HG02943 (cell line): ENCODE measurements at regions not wholly inside any gene's neighbourhood (a gene's known extent, or its start where the extent isn't known, plus 50 kb on each side); places are given as distances from the start of the nearest gene placed in this dataset.
"Not testable (repeated sequence)": the region's sequence is repeated elsewhere in the genome, so short reads cannot be mapped to it uniquely, and the experiment has no call there.

Experiments used
- ATAC-seq: cut with Tn5 transposase; IDR thresholded peaks from one replicate; pipeline ENCODE4 v1.9.1; 2021; ENCODE audit warnings: mild to moderate bottlenecking, low read depth, moderate library complexity; ENCODE audit not compliant: unreplicated experiment

DNA sequence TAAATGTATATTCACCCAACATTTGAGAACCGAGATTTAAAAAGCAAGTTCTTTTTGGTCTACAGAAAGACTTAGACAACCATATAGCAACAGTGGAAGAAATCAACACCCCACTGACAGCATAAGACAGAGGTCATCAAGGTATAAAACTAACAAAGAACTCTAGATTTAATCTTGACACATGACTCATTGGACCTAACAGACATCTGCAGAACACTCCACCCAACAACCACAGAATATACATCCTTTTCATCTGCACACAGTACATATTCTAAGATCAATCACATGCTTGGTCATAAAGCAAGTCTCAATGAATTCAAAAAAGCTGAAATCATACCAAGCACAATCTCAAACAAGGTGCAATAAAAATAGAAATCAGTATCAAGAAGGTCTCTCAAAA, 65.8 kb downstream of the SPIN4 start:
- no peak for ATAC-seq

DNA sequence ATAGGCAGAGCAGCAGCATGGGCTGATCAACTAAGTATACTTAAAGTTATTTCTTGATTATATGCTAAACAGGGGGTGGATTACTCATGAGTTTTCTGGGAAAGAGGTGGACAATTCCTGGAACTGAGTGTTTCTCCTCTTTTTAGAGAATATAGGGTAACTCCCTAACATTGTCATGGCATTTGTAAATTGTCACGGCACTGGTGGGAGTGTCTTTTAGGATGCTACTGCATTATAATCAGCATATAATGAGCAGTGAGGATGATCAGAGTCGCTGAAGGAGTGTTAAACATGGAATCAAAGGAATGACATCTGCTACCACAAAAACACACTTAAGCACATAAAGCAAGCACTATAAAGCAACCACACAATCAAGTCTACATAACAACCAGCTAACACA, 66.5 kb downstream of the SPIN4 start:
- no peak for ATAC-seq

DNA sequence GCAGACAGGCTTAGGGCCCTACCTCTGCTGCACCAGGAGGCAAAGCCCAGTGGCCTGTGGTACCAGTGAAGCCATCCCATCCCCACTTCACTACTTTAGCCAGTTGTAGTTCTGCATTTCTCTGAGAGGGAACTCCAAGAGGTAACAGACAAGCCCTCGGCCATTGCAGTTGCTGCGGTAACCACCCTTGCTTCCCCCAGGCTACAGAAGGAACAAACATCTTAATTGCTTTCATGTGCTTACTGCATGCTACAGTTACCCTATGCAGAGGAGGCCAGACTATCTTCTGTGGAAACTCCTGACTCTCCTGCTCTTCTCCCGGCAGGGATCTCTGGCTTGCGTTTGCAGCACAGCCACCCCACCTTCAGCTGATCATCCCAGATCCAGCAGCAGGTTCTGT, 67.8 kb downstream of the SPIN4 start:
- no peak for ATAC-seq

DNA sequence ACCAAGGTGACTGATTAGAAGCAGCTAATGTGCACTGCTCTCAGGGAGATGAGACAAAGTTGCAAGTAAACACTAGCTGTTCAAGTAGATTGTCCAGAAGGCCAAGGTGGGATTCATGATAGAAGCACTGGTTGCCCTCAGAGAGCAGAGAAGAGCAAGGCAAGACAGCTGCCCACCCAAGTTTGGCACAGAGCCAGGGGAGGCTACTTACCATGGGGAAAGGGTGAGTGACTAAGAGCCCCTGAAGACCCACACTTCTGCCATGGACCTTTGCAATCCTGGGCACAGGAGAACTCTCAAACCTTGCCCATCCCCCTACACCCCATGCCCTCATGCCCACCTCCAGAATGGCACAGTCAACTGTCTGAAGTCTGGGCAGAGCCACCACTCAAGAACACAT, 68.3 kb downstream of the SPIN4 start:
- no peak for ATAC-seq

DNA sequence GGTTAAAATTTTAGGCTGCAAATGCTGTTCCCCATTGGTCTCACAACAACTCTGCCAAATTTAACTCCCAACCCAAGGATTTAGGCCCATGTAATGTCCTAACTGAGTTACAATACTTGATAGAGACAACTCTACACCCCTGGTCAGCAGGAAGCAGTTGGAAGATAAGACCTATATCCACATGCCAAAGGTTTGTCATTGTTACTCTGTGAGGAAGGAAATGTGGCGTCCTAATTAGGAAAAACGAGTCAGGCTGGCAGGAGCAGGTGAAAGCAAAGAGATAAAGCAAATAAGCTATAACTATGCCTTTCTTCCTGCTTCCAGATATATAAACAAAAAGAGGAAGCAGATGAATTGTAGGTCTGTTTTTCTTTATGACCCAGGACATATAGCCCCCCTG, 69.1 kb downstream of the SPIN4 start:
- ATAC-seq: no peak

DNA sequence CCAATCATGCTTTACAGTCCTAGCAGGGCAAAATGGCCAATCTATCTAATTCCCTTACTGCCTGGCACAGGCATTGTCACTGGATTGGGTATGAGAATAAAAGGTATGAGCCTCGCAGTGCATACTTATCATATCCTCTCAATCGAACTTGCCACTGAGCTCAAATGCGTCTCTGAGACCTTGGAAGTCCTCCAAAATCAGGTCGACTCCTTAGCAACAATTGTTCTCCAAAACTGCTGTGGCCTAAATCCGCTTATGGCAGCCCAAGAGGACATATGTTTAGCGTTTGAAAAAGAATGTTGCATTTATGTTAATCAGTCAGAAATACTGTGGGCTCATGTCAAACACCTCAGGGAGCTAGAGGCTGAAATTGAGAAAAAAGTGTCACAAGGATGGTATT, 69.7 kb downstream of the SPIN4 start:
- ATAC-seq: no peak

DNA sequence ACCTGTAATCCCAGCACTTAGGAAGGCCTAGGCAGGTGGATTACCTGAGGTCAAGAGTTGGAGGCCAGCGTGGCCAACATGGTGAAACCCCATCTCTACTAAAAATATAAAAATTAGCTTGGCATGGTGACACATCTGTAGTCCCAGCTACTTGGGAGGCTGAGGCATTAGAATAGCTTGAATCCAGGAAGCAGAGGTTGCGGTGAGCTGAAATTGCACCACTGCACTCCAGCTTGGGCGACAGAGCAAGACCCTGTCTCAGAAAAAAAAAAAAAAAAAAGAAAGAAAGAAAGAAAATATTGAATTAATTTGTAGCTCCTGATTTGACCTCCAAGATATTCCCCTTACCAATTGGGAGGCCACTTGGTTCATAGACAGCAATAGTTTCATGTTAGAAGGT, 73.7 kb downstream of the SPIN4 start:
- not testable (repeated sequence) for ATAC-seq

DNA sequence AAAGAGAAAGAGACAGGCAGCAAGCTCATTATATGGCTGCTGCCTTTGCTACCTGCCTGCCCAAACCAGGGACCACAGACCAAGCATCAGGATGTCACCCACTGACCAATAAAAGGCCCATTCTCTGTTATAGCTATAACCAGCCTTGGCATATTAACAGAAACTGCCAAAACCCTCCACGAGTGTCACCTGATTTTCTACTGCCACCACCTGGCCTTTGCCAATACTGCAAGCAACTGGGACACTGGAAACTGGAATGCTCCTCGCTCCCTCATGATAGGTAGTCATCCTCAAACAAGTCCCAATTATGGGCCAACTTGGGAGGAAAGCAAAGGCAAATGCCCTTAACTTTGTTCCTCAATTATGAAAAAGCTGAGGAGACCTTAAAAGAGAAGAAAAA, 76.0 kb downstream of the SPIN4 start:
- ATAC-seq: no peak

DNA sequence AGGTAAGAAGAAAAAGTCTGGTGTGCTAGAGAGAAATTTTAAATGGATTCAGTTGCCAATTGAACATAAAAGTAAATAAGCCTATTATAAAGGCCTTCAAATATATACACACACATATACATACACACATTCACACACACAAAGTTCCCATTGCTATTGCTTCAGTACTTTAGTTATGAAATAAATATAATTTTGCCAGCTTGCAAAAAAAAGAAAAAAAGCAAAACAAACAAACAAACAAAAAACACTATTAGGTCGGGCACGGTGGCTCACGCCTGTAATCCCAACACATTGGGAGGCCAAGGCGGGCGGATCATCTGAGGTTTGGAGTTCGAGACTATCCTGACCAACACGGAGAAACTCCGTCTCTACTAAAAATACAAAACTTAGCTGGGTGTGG, 80.3 kb downstream of the SPIN4 start:
- ATAC-seq: no peak

DNA sequence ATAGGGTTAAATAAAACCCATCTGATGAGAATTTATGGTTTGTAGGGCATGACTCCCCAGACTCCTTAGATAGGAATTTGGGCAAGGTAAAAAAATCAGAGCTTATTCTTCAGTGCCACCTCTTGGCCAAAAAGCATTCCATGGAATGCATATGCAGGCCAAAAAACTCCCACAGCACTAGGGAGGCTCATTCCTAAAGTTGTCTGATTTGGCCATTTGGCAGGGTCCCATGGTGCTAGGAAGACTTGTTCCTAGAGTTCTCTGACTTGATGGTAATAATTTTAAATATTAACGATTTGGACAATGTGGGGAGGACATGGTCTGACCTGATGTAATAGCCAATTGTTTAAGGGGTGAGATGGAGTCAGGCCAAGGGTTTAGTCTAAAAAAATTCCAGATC, 93.0 kb downstream of the SPIN4 start:
- ATAC-seq: no peak

DNA sequence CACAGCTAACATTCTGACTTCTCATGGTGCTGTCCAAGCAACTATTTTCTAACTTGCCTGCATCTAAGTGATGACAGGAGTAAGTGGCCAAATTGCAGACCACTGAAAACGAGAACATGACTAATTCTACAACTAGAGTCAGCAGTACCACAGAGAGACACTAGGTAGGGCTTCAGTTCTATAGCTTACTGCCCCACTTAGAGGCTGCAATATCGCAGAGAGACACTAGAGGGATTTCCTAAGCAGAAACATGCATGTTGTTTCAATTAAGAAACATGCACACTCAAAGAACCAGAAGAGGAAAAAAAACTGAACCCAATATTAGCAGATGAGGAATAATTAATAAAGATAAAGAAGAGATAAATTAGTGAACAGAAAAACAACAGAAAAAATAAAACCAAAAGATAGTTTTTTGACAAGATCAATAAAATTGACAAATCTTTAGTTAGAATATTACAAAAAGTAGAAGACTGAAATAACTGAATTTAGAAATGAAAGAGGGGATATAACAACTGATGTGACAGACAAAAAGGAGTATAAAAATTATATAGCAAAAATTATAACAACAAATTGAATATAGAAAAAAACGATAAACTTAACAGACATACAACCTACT, 100.8 kb downstream of the SPIN4 start:
- ATAC-seq: peak; percentile 99

DNA sequence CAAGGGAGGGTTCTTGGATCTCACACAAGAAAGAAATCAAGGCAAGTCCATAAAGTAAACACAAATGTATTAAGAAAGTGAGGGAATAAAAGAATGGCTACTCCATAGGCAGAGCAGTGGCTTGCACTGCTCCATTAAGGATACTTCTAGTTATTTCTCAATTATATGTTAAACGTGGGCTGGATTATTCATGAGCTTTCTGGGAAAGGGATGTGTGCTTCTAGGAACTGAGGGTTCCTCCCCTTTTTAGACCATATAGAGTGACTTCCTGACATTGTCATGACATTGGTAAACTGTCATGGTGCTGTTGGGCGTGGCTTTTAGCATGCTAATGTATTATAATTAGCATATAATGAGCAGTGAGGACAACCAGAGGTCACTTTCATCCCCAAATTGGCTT, 108.4 kb downstream of the SPIN4 start:
- ATAC-seq: not testable (repeated sequence)

DNA sequence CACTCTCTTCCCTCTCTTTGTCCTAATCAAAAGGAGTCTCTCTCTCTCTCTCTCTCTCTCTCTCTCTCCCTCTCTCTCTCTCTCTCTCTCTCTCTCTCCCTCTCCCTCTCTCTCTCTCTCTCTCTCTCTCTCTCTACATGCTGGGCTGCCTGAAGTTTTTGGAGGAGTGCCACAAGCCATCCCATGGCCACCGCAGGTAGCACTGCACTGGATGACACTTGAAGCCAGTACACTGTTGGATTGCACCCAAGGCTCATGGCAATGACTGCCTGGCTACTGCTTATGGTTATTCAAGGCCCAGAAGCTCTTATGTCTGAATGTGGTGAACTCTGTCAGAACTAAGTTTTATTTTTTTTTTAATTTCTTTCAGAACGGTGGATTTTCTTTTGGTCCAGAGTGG, 115.2 kb downstream of the SPIN4 start:
- not testable (repeated sequence) for ATAC-seq

DNA sequence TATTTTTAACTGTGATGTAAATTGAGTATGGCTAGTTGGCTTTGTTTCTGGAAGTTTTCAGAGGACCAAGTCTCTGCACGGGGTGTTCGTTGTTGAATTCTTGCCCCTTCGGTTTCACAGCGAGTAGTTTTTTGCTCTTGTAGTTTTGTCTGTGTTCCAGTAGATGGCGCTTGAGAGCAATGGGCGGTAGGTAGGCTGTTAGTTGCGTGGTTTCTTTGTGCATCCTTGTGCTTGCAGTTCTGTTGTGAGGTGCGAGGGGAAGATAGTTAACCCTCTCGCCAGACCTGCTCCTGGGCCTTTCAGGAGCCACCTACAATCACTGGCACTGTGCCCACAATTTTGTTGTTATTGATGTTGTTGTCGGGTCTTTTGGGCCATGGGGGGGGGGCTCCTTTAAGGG, 118.1 kb downstream of the SPIN4 start:
- ATAC-seq: not testable (repeated sequence)

DNA sequence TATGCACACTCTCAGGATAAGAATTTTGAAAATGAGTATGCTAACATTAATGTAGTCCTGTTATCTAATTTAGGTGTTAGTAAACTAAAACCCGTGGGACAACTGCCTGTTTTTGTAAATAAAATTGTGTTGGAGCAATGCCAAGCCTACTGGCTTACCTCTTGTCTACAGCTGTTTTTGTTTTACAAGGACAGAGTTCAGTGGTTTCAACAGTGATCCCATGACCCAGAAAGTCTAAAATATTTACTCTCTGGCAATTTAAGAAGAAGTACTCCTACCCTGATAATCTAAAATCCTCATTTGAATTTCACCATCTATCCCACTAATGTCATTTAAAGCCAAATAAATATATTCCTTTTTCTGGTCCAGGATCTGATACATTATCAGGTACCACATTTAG, 132.9 kb downstream of the SPIN4 start:
- not testable (repeated sequence) for ATAC-seq

DNA sequence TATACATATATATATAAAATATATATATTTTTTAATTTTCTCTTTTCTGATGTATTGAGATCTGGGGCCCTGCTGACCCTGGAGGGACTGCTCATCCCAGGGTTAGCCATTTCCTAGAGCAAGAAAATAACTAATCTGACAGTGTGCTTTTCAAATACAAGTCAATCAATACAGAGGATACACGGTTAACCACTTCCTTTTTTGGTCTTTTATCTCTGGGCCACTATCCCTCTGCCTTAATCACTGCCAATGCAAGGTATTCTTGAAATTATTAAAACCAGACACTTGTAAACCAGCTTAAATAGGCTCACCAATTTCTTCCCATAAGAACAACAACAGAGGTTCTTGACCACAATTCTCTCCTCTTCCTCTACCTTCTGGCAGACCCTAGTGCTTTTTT, 133.6 kb downstream of the SPIN4 start:
- not testable (repeated sequence) for ATAC-seq

DNA sequence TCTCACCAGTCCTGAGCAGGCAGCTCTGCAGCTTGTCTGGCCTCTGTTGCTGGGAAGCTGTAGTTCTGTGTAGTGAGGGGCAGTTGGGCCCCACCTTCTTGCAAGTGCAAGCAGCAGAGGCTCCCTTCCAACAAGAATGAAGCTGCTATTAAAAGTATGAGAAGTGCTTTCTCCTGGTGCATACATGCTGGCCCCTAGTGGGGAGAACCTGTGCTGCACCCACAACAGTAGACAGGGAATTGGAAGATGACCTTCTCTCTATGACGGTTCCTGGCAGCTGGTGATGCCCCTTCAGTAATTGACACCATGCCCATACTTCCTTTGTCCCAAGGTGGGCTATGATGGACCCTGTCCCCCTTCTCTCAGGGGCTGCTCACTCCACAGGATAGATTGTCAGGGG, 141.5 kb downstream of the SPIN4 start:
- ATAC-seq: not testable (repeated sequence)

DNA sequence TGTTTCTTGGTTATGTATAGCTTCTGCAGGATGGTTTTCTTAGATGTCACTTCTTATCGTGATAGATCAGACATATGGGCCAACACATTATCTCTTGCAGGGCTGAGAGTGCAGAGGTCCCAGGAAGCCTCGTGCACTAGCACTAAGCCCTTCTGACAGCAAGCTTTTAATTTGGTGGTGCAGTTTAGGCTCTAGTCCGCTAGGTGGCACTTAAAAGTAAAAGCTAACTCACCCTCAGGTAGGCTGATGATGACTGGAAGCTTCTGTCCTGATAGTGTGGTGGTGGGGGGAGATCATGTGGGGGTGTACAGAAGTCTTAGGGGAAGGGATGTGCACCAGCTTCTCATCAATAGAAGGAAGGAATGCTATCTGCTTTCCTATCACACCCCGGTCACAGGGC, 142.0 kb downstream of the SPIN4 start:
- not testable (repeated sequence) for ATAC-seq

DNA sequence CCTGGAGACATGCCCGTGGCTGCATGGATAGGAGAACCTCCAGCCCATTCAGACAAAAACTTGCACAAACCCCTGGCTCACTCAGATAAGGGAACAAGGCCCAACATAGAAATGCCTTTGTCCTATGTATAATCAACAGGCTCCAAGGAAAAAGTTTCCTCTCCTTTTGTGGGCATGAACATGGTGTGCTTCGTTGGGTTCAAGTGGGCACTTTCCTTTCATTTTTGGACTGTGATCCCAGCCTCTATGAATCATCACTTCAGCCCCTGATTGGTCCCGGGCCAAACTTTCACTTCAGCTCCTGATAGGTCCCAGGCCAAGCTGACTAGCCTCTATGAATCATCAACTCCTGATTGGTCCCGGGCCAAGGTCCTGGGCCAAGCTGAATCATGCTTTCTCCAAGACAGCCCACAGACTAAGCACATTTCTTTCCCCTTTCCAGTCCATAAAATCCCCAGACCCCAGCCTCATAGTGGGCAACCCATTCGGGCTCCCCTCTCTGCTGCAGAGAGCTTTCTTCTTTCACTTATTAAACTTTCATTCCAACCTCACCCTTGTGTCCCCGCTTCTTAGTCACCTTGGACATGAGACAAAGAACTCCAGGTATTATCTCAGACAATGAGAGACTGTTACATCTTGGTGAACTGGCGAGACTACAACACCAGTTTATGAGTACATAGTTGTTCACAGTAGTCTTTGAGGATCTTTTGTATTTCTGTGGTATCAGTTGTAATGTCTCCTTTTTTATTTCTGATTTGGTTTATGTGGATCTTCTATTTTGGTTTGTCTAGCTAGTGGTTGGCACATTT, 146.7 kb downstream of the SPIN4 start:
- ATAC-seq: not testable (repeated sequence)

DNA sequence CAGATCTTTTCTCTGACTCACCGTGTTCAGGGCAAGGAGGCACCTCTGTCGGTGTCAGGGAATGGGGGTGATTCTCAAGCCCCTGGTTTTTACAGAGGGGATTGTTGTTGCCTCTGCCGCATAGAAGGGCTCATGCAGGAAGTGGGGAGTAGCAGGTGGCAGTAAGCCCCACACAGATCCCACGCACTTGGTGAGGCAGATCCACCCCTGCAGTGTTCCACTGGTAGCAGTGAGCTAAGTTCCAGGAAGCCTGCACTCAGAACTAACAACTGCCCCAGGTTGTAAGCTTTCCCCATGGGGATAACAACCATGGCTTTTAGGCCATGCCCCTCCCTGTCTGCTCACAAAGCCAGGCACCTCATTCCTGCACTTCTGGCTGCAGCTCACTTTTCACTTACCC, 149.1 kb downstream of the SPIN4 start:
- ATAC-seq: not testable (repeated sequence)

DNA sequence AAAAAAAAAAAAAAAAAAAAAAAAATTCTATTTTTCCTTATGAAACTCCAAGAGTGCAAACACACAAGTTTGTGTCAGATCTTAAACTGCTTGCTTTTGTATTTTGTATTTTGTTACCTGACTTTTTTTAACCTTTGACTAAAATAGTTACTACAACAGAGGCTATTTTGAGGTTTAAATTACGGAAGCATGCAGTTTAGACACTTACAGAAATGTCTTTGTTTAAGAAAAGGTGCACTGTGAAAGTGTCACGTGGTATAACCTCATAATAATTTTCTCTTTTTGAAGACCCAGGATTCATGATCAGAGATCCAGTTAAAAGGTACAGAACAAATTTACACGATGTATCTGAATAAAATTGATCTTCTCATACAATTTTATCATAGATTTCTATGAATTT, 152.4 kb downstream of the SPIN4 start:
- ATAC-seq: not testable (repeated sequence)

DNA sequence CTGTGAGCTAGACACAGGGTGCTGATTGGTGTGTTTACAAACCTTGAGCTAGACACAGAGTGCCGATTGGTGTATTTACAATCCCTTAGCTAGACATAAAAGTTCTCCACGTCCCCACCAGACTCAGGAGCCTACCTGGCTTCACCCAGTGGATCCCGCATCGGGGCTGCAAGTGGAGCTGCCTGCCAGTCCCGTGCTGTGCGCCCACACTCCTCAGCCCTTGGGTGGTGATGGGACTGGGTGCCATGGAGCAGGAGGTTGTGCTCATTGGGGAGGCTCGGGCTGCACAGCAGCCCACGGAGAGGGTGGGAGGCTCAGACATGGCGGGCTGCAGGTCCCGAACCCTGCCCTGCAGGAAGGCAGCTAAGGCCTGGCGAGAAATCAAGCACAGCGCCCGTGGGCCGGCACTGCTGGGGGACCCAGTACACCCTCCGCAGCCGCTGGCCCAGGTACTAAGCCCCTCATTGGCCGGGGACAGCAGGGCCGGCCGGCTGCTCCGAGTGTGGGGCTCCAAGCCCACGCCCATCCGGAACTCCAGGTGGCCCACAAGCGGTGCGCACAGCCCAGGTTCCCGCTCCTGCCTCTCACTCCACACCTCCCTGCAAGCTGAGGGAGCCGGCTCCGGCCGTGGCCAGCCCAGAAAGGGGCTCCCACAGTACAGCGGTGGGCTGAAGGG, 158.6 kb downstream of the SPIN4 start:
- ATAC-seq: not testable (repeated sequence)
